Stimulated activated CD4-positive, alpha-beta T cell treated with anti-CD3 and anti-CD28 coated beads, Interleukin-12 subunit alpha, Interleukin-12 subunit beta, amount 100 ng/mL, for 48 hours (primary cell): ENCODE measurements at regions not wholly inside any gene's neighbourhood (a gene's known extent, or its start where the extent isn't known, plus 50 kb on each side); places are given as distances from the start of the nearest gene placed in this dataset.

ENCODE experiments used
- DNase-seq, 3 donors: peaks; one replicate each; pipeline ENCODE4 v3.0.0-alpha.2; 2020; ENCODE audit warnings: low read depth in 2 of 3, low spot score in 1 of 3

DNA sequence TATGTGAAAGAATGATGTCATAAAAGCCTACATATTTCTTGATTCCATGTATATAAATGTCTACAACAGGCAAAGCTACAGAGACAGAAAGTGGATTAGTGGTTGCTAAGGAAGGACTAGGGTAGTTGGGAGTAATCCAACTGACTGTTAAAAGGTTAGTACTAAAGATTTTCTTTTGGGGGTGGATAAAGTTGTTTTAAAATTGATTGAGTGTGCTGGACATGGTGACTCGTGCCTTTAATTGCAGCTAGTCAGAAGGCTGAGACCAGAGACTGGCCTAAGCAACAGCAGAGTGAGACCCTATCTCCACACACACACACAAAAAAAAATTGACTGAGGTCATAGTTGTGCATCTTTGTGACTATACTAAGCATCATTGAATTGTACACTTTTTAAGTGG is 234.3 kb downstream of the C12orf50 start:
- DNase-seq: no peak

DNA sequence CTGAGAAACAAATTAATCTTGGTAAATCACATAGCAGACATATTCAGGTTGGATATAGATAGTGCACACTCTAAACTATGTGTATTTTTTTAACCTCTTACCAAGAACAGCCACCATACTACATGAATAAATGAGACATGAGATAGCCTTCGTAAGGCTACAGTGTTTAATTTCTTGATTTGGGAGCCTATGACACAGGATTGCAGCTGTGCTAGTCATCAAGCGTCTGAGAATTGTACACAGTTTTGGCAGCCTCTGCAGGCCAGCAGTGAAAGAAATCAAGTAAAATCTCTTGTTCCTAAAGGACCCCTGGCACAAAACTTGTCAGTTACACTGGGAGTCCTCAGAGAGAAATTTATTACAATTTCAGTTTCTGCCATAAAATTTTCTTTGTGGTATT is 236.1 kb downstream of the C12orf50 start:
- DNase-seq: no peak

DNA sequence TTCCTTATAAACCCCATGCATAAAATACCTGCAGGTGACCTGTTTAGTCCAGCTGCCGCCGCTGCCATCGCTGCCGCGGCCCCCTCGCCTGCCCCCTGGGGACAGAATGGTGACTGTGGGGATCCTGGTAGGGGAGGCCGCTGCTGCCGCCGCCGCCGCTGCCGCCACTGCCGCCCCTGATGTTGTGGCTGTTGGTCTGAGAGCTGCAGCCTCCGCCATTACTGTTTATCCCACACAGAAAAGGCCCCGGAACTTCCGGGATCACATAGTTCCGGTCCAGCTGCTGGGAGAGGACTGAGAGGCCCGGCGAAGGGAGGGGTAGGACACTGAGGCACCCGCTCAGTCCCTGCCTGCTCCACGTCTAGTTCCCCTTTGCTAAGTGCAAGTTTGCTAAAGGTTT is 244.9 kb downstream of the C12orf50 start:
- no peak for DNase-seq

DNA sequence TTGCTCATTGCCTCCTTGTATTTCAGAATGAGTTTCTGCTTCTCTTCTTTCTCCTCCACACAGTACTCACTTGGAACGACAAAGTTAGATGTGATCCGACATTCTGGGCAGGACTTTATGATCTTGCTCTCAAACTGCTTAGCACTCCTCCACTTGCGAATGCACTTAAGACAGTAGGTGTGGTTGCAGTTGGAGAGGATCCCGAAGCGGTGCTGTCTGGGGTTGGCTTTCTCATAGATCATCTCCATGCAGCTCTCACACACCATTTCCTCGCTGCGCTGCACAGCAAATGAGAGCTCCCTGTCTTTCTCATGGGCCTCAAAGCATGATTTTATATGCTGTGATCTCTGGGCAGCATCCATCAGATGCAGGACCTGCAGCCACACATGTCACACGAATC is 245.7 kb downstream of the C12orf50 start:
- no peak for DNase-seq

DNA sequence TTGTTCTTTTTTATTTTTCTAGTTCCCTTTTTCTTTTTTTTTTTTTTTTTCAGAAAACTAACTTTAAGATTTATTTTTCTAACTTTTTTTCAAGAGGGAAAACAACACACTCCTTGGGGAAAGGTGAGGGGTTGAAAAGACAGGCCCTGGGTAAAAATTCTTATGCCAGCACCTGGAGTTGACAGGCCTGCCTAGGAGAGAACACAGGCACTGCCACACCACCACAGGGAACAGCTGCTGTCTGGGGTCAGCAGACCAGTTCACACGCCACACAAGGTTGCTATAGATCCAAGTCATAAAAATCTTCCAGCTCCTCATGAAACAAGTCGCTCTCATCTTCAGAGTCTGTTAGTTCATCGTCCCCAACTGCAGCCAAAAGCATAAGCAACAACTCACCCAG is 246.4 kb downstream of the C12orf50 start:
- DNase-seq: no peak

DNA sequence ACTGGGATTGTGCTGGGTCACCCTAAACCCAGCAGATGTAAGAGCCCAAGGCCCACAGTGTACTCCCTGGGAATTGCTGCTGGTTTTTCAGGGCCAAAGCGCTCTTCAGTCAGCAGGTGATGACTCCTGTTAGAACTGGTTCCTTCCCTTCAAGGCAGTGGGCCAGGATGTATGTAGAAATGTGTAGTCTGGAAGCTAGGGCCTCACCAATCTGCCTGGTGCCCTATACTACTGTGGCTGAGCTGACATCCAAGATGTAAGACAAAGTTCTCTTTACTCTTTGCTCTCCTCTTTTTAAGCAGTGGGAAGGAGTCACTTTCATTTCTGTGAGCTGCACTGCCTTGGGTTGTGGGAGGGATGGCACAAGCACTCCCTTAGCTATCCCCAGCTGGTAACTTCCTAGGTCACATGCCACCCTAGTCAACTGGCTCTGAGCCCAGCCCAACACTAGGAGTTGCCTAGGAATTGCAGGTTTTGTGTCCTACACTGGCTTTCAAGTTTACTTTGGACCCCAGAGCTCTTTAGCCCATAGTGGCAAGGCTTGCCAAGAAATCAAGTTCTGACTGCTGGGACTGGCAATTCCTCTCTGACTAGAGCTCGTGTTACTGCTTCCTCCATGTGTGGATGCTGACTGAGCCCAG is 249.2 kb downstream of the C12orf50 start:
- no peak for DNase-seq

GRCh38 chr12:87779016-87779415 is 250.2 kb downstream of the C12orf50 start:
- no peak for DNase-seq

- no peak for DNase-seq
Observed at GRCh38 chr12:87778065-87778464, 251.1 kb downstream of the C12orf50 start.

DNA sequence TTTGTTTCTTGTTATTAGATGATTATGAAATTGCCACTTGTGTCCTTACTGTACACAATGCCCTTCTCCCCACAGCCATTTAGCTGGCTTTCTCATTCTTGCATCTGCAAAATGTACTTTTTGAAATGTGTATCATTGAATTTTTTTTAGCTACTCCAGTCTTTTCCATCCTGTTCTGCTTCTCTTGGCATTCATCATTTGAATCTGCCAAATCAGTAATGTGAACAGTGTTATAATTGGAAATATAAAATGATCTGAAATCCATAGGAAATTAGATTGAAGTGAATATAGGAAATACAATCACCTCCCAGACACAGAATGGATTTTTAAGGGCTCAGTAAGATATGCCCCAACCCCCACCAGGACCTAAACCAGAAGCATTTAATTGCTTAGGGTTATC is 253.4 kb downstream of the C12orf50 start:
- DNase-seq: no peak

- DNase-seq: no peak
Observed at GRCh38 chr12:87775051-87775450, 254.2 kb downstream of the C12orf50 start.

GRCh38 chr12:87772401-87772800 is 256.8 kb downstream of the C12orf50 start:
- no peak for DNase-seq

- no peak for DNase-seq
Observed at GRCh38 chr12:87768501-87769287, 260.5 kb downstream of the C12orf50 start.

DNA sequence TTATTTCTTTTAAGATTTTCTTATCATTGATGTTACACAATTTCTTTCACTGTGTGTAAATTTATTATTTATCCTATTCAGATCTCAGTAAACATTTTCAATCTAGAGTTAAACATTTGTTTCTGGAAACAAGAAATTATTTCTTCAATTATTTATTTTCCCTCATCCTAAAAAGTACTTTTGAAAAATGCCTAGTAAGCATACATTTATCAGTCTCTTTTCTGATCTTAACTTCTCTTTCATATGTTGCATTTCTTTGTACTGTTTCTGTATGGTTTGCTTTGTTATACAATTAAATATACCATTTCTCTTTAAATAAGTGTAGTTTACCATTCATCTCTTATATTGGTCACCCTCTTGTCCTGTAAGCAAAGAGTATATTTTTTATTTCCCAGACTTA is 263.2 kb downstream of the C12orf50 start:
- DNase-seq: no peak

DNA sequence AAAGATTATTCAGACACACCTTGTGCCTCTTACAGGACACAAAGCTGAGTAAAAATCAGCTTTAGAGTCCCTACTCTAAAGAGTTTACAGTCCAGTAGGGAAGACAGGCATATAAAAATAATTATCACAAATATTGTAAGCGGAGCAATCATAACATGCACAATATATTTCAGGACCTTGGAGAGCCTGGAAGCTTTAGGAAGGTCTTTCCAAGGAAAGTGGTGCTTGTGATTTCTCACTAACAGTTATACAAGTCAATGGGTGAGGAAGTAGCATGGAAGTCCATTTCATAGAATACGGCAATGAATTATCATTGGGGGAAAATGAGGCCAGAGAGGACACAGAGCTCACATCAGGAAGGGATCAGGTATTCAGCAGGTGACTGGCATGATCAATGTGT is 268.3 kb downstream of the C12orf50 start:
- no peak for DNase-seq

DNA sequence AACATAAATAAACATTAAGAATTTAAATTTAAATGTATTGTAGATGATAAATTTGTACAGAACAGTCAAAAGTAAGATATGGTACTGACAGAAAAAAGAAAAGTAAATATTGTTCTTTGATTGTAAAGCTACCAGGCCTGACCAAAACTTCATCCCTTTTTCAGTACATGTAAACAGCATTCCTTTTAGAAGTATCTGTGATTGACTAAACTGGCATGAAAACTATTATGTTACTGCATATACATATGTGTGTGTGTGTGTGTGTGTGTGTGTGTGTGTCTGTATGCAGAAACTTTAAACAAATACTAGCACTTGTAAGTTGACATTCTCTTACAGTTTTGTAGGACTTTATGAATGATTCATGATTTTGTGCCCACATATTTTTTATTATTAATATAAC is 270.9 kb downstream of the C12orf50 start:
- DNase-seq: no peak

DNA sequence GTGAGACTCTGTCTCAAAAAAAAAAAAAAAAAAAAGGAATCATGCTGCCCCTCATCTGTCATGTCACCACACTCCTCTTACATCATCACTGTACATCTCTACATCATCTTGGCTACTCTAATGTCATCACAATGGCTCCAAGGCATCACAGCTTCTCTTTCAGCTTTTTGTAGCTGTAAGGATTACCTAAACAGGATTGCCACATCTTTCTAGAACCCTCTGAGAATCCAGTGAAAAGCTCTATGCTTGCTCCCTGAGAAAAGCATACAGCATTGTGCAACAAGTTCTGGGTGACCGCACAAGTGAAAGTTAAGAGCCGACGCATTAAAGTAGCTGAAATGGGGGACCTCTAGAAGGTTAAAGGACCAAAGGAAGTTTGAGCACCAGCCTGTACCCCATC is 272.5 kb downstream of the C12orf50 start:
- no peak for DNase-seq

DNA sequence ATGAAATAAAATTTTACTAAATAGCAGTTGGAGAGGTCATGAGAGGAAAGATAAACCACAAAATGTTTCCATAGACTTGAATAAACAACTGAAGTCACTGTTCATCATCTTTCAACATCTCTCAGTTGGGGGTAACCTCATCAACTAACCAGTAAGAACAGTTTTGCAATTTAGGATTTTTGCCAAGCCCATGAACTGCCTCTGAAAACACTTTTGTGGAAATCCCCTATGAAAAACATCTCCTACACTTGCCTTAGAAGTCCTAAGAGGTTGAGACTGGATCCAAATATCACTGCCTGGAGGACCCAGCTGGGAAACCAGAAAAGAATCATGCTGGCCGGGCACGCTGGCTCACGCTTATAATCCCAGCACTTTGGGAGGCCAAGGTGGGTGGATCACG is 273.1 kb downstream of the C12orf50 start:
- DNase-seq: no peak

GRCh38 chr12:87728931-87729593 is 300.1 kb downstream of the C12orf50 start:
- DNase-seq: no peak

DNA sequence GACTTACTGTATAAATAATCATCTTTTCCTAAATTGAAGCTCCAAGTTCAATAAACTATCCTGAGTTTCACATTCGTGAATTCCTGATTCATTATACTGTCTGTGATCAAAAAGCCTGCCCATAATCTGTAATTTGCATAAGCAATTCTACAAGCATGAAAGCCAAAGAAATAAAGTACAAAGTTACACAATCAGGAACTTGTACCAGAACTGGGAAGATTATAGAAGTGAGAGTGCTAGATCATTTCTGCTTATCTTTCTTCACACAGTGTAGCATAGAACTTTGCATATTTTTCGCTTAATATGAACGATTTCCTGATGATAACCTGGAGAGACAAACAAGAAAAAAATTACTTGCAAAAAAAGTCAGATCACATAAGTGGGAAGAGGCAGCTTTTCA is 308.2 kb downstream of the C12orf50 start:
- no peak for DNase-seq

- no peak for DNase-seq
Observed at GRCh38 chr12:87704374-87704773, 324.8 kb downstream of the C12orf50 start.

DNA sequence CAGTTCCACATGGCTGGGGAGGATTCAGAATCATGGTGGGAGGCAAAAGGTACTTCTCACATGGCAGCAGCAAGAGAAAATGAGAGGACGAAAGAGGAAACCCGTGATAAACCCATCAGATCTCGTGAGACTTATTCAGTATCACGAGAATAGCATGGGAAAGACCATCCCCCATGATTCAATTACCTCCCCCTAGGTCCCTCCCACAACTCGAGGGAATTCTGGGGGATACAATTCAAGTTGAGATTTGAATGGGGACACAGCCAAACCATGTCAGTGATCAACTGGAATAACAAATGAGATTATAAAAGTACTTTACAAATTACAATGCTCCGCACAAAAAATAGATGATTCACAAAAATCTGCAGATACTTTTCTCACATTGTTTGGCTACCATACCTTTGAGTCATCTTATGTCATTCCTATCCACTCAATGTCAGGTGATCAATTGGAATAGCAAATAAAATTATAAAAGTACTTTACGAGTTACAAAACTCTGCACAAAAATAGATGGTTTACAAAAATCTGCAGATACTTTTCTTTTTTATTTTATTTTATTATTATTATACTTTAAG is 338.9 kb downstream of the C12orf50 start:
- no peak for DNase-seq

- no peak for DNase-seq
Observed at GRCh38 chr12:87689196-87689595, 340.0 kb downstream of the C12orf50 start.
